ENCODE measurements at regions not wholly inside any gene's neighbourhood (a gene's known extent, or its start where the extent isn't known, plus 50 kb on each side); places are given as distances from the start of the nearest gene placed in this dataset.

- Histone ChIP-seq H3K79me2 (ENCODE audit: control insufficient read depth, insufficient read depth, low read length) (no peaks in the 10 kb centered on the region), H3K36me3 (ENCODE audit: control insufficient read depth in 2 of 2, extremely low read depth in 1 of 2, insufficient read depth in 2 of 2, low read length in 2 of 2) (no peaks in the 10 kb centered on the region), H2AFZ (ENCODE audit: control insufficient read depth, low read length) (no peak overlapping the region), H3K9me3 (ENCODE audit: control insufficient read depth, low read depth, low read length) (no peaks in the 10 kb centered on the region), H3K9ac (ENCODE audit: control insufficient read depth, extremely low read depth, insufficient read depth, low read length) (no peak overlapping the region), H3K4me1 (ENCODE audit: control insufficient read depth, extremely low read depth, insufficient read depth, low read length) (no peaks in the 10 kb centered on the region), H3K27me3 (ENCODE audit: control insufficient read depth, extremely low read depth, insufficient read depth, low read length) (no peaks in the 10 kb centered on the region), H3K4me2 (ENCODE audit: control insufficient read depth, extremely low read depth, insufficient read depth, low read depth, low read length) (no peak overlapping the region), H3K9me1 (ENCODE audit: control insufficient read depth, extremely low read depth, insufficient read depth, low read length) (no peaks in the 10 kb centered on the region), H4K20me1 (ENCODE audit: control insufficient read depth, extremely low read depth, insufficient read depth, low read length) (no peaks in the 10 kb centered on the region), H3K4me3 (ENCODE audit: control insufficient read depth in 2 of 3, extremely low read depth in 1 of 3, insufficient read depth in 2 of 3, low read depth in 1 of 3, low read length in 3 of 3) (no peak overlapping the region), H3K27ac (ENCODE audit: control insufficient read depth, insufficient read depth, low read length) (no peak overlapping the region)
- TF ChIP-seq CTCF (optimal IDR thresholded peaks at IDR 0.05 in 1 of 3, IDR thresholded peaks at IDR 0.05 in 1 of 3, conservative IDR thresholded peaks at IDR 0.05 in 1 of 3; ENCODE audit: extremely low read depth in 1 of 3, insufficient read depth in 2 of 3, low read length in 3 of 3): no peak
- DNase-seq (ENCODE audit: low read depth, low spot score): no peak
- dilution Hi-C loops (cut with MboI; ENCODE audit: extremely low pct_ligation_motif_present, low sequenced_read_pairs): no loop called here
- FAIRE-seq: no peak
Measured at GRCh38 chr7:83808982-83809381, 160.0 kb upstream of the SEMA3E start.

- H3K27ac ChIP-seq (ENCODE audit: control insufficient read depth, insufficient read depth, low read length): no peak overlapping the region
- no peaks in the 10 kb centered on the region for H3K9me3 ChIP-seq (ENCODE audit: control insufficient read depth, low read depth, low read length)
- no peaks in the 10 kb centered on the region for H3K9me1 ChIP-seq (ENCODE audit: control insufficient read depth, extremely low read depth, insufficient read depth, low read length)
- no peak overlapping the region for H2AFZ ChIP-seq (ENCODE audit: control insufficient read depth, low read length)
- no peaks in the 10 kb centered on the region for H3K4me1 ChIP-seq (ENCODE audit: control insufficient read depth, extremely low read depth, insufficient read depth, low read length)
- TF ChIP-seq EZH2 (IDR thresholded peaks at IDR 0.05; ENCODE audit: low read length) (no peak), CTCF (optimal IDR thresholded peaks at IDR 0.05 in 1 of 3, IDR thresholded peaks at IDR 0.05 in 1 of 3, conservative IDR thresholded peaks at IDR 0.05 in 1 of 3; ENCODE audit: extremely low read depth in 1 of 3, insufficient read depth in 2 of 3, low read length in 3 of 3) (no peak)
- H3K36me3 ChIP-seq (ENCODE audit: control insufficient read depth in 2 of 2, extremely low read depth in 1 of 2, insufficient read depth in 2 of 2, low read length in 2 of 2): no peaks in the 10 kb centered on the region
- H3K79me2 ChIP-seq (ENCODE audit: control insufficient read depth, insufficient read depth, low read length): no peaks in the 10 kb centered on the region
- DNase-seq (ENCODE audit: low read depth, low spot score) (no peak), FAIRE-seq (no peak)
- H3K4me2 ChIP-seq (ENCODE audit: control insufficient read depth, extremely low read depth, insufficient read depth, low read depth, low read length): no peak overlapping the region
- dilution Hi-C loops (cut with MboI; ENCODE audit: extremely low pct_ligation_motif_present, low sequenced_read_pairs): no loop called here
- no peaks in the 10 kb centered on the region for H3K27me3 ChIP-seq (ENCODE audit: control insufficient read depth, extremely low read depth, insufficient read depth, low read length)
- H4K20me1 ChIP-seq (ENCODE audit: control insufficient read depth, extremely low read depth, insufficient read depth, low read length): no peaks in the 10 kb centered on the region
- no peak overlapping the region for H3K9ac ChIP-seq (ENCODE audit: control insufficient read depth, extremely low read depth, insufficient read depth, low read length)
- H3K4me3 ChIP-seq (ENCODE audit: control insufficient read depth in 2 of 3, extremely low read depth in 1 of 3, insufficient read depth in 2 of 3, low read depth in 1 of 3, low read length in 3 of 3): no peak overlapping the region
Measured at GRCh38 chr7:83807774-83808173, 158.8 kb upstream of the SEMA3E start.
